ENCODE measurements at regions not wholly inside any gene's neighbourhood (a gene's known extent, or its start where the extent isn't known, plus 50 kb on each side); places are given as distances from the start of the nearest gene placed in this dataset.

DNA sequence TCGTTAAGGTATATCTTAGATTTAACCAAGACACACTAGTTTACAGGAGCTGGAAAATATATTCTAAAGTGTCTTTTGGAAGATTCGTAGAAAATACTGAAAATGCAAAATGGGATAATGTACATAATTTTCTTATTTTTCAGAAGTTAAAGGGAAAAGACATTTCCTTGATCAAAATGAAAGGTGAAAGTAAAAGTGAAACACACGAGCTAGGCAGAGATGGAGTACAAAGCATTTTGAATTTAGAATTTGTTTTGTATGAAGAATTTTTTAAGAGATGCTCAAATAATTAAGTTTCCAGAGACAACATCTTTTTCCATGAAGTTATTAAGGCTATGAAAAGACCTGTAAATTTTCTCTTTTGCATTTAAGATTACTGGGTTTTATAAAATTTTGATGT, 2192.6 kb upstream of the AGA start:
- H3K4me3 ChIP-seq (ENCODE audit: low read depth, poor library complexity, severe bottlenecking) = no peak overlapping the region
- no peak for DNase-seq (ENCODE audit: low spot score in 2 of 2)
- TF ChIP-seq POLR2A (IDR thresholded peaks at IDR 0.05) = no peak
- TF ChIP-seq, protein P1, sequence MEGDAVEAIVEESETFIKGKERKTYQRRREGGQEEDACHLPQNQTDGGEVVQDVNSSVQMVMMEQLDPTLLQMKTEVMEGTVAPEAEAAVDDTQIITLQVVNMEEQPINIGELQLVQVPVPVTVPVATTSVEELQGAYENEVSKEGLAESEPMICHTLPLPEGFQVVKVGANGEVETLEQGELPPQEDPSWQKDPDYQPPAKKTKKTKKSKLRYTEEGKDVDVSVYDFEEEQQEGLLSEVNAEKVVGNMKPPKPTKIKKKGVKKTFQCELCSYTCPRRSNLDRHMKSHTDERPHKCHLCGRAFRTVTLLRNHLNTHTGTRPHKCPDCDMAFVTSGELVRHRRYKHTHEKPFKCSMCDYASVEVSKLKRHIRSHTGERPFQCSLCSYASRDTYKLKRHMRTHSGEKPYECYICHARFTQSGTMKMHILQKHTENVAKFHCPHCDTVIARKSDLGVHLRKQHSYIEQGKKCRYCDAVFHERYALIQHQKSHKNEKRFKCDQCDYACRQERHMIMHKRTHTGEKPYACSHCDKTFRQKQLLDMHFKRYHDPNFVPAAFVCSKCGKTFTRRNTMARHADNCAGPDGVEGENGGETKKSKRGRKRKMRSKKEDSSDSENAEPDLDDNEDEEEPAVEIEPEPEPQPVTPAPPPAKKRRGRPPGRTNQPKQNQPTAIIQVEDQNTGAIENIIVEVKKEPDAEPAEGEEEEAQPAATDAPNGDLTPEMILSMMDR (IDR thresholded peaks at IDR 0.05) = no peak
- 68 to 69% methylated on average over 3 of the region's 3 CpGs for WGBS, 2 donors
- intact Hi-C loops (cut with DNase I; ENCODE audit: low total_unique reads) = no loop called here

DNA sequence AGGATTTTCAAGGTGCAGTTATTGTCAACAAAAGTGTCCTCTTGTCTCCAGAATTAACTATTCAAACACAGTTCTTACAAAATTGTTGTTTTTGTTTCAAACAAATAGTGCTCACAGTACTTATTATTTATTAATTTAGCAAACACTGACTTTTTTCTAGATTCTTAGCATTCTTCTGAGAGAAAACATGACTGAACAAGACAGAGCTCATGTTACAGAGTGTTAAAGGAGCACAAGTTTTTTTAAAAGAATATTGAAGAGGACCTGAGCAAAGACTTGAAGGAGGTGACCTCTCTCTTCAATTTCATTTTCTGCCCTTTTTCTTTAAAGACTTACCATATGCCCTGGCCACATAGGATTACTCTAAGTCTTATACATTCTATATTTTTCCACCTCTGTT, 2220.3 kb upstream of the AGA start:
- H3K4me3 ChIP-seq (ENCODE audit: low read depth, poor library complexity, severe bottlenecking) = no peak overlapping the region
- no peak for DNase-seq (ENCODE audit: low spot score in 2 of 2)
- TF ChIP-seq, protein P1 (IDR thresholded peaks at IDR 0.05) = no peak
- no peak for TF ChIP-seq POLR2A (IDR thresholded peaks at IDR 0.05)
- intact Hi-C loops (cut with DNase I; ENCODE audit: low total_unique reads) = no loop called here

DNA sequence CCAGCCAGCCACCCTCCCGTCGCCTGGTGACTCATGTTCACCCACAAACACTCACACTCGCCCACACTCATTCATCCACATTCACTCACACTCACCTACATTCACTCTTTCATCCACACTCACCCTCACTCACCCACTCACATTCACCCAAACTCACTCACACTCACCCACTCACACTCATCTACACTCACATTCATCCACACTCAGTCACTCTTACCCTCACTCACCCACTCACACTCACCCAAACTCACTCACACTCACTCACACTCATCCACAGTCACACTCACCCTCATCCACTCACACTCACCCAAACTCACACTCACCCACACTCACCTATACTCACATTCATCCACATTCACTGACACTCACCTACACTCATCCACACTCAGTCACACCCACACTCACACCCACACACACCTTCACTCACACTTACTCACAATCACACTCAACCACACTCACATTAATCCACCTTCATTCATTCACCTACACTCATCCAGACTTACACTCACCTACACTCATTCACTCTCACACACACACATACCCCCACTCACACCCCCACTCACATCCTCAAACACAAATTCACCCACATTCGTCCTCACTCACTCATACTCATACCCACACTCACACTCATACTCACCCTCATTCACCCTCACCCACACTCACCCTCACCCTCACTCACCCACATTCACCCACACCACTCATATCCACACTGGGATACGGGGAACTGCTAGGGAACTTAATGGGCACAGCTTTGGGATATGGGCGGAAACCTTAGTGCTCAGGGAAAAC, 2221.6 kb upstream of the AGA start:
- no peak for DNase-seq (ENCODE audit: low spot score in 2 of 2)
- no peak overlapping the region for H3K4me3 ChIP-seq (ENCODE audit: low read depth, poor library complexity, severe bottlenecking)
- WGBS, 2 donors = 91% methylated on average over 6 of the region's 6 CpGs
- TF ChIP-seq, protein P1 (IDR thresholded peaks at IDR 0.05) = no peak
- no peak for TF ChIP-seq POLR2A (IDR thresholded peaks at IDR 0.05)
- intact Hi-C loops (cut with DNase I; ENCODE audit: low total_unique reads) = no loop called here

DNA sequence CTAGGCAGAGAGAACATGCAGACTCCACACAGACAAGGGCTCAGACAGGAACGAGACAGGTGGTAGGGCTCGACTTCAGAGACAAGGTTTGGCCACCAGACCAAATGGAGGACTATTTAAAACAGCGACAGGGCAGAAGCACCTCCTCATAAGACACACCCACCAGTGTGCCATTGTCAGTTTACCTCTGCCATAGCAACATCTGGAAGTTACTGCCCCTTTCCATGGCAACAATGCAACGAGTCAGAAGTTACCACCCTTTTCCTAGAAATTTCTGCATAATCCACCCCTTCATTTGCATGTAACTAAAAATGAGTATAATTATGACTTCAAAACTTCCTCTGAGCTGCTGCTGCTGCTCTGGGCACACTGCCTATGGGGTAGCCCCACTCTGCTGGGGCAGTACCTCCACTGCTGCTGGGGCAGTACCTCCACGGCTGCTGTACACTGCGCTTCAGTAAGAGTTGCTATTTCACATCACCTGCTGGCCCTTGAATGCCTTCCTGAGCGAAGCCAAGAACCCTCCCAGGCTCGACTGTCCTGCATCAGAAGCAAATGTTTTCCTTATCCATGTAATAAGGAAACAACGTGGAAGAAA, 2222.3 kb upstream of the AGA start:
- no peak overlapping the region for H3K4me3 ChIP-seq (ENCODE audit: low read depth, poor library complexity, severe bottlenecking)
- DNase-seq (ENCODE audit: low spot score in 2 of 2) = no peak
- intact Hi-C loops (cut with DNase I; ENCODE audit: low total_unique reads) = no loop called here
- TF ChIP-seq, protein P1 (IDR thresholded peaks at IDR 0.05) = no peak
- no peak for TF ChIP-seq POLR2A (IDR thresholded peaks at IDR 0.05)
- 87 to 89% methylated on average over 9 of the region's 9 CpGs for WGBS, 2 donors

DNA sequence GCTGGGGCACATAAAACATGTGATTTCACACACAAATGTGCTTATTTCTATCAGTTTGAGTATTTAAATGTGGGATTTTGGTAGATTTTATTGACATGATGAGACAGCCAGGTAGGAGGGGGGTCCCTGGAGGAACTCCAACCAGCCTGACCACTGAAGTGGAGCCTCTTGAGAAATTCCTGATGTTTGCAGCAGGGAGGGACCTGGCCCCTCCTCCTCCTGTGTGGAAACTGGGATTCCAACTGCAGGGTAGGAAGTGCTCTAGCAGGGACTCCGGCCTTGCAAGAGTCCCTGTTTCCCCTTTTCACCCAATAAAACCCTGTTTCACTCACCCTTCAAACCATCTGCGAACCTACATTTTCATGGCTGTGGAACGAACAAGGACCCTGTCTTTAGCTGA, 2224.0 kb upstream of the AGA start:
- 75% methylated on average over 3 of the region's 3 CpGs for WGBS, 2 donors

More for the DNA sequence above, 2224.0 kb upstream of the AGA start:
- no peak for DNase-seq (ENCODE audit: low spot score in 2 of 2)
- no peak overlapping the region for H3K4me3 ChIP-seq (ENCODE audit: low read depth, poor library complexity, severe bottlenecking)
- intact Hi-C loops (cut with DNase I; ENCODE audit: low total_unique reads) = no loop called here
- TF ChIP-seq POLR2A (IDR thresholded peaks at IDR 0.05) = no peak
- TF ChIP-seq, protein P1 (IDR thresholded peaks at IDR 0.05) = no peak
